Esophagus squamous epithelium (tissue), 5 donors: ENCODE measurements at regions not wholly inside any gene's neighbourhood (a gene's known extent, or its start where the extent isn't known, plus 50 kb on each side); places are given as distances from the start of the nearest gene placed in this dataset.
"Not testable (repeated sequence)": the region's sequence is repeated elsewhere in the genome, so short reads cannot be mapped to it uniquely, and the experiment has no call there.

ENCODE experiments used
- DNase-seq: peaks from one replicate; lab custom pipeline; 2025; lab: John Stamatoyannopoulos, UW
- H3K27ac ChIP-seq, 4 donors: fragments of 200-600 bp; sonication (generic); one replicate each; pipeline ENCODE4 v1.5.1; 2016 to 2019; ENCODE audit warnings: mild to moderate bottlenecking in 1 of 4
- H3K27me3 ChIP-seq, 4 donors: fragments of 200-600 bp; sonication (generic); 1 replicate in 3 of 4; 2 replicates in 1 of 4; pipeline versions ENCODE4 v1.5.1 to v1.6.0; 2017 to 2021; ENCODE audit warnings: antibody characterized with exemption in 1 of 4
- H3K36me3 ChIP-seq, 3 donors: fragments of 200-600 bp; sonication (generic); one replicate each; pipeline ENCODE4 v1.5.1; 2016 to 2019
- H3K4me1 ChIP-seq, 3 donors: fragments of 200-600 bp; sonication (generic); one replicate each; pipeline ENCODE4 v1.5.1; 2017 to 2019
- H3K4me3 ChIP-seq, 4 donors: fragments of 200-600 bp; sonication (generic); 1 replicate in 3 of 4; 2 replicates in 1 of 4; pipeline ENCODE4 v1.5.1; 2016 to 2019; ENCODE audit warnings: mild to moderate bottlenecking in 2 of 4, moderate library complexity in 1 of 4
- H3K9me3 ChIP-seq, 3 donors: fragments of 200-600 bp; sonication (generic); one replicate each; pipeline ENCODE4 v1.5.1; 2016 to 2019
- POLR2A ChIP-seq, 4 donors: fragments of 450-650 bp; IDR thresholded peaks; one replicate each; pipeline ENCODE4 v1.6.1; 2017; ENCODE audit warnings: antibody characterized with exemption in 4 of 4, mild to moderate bottlenecking in 4 of 4, moderate library complexity in 3 of 4
- WGBS, 2 donors: methylation state at CpG; one replicate each; pipeline ENCODE4 v1.1.5; 2018; 5-methylcytosine and 5-hydroxymethylcytosine counted together
- intact Hi-C: fragments of 100-400 bp; cut with DNase I; formaldehyde crosslinking; loops from one replicate; pipeline ENCODE4 v1.15.0; 2022
- TF ChIP-seq, protein P1 (sequence below), 6 experiments: fragments of 450-650 bp in 4 of 6; fragments of 200-600 bp in 2 of 6; sonication (generic) in 2 of 6; IDR thresholded peaks; one replicate each; pipeline ENCODE4 v1.5.1; 2016 to 2019; ENCODE audit warnings: antibody characterized with exemption in 6 of 6, mild to moderate bottlenecking in 4 of 6, moderate library complexity in 4 of 6
- donor health status: DM: yes; HTN: yes; CAD: no.

DNA sequence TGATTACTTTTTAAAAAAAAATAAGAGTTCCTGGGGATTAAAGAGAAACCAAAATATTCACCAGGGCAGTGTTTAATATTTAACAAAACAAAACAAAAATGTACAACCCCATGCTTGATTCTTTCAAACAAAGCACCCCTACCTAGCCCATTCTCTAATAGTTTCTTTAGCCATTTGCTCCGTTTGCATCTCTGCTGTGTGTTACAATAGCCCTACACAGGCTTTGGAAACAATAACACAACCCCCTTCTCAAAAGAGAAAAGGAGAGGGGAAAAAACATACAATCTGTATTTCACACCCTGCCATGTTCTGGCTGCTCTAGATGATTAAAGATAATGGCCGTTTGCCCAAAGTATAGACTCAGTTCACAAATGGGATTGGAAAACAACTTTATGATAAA, 302.9 kb downstream of the CPS1 start:
- intact Hi-C loops: no loop called here
- TF ChIP-seq, protein P1, sequence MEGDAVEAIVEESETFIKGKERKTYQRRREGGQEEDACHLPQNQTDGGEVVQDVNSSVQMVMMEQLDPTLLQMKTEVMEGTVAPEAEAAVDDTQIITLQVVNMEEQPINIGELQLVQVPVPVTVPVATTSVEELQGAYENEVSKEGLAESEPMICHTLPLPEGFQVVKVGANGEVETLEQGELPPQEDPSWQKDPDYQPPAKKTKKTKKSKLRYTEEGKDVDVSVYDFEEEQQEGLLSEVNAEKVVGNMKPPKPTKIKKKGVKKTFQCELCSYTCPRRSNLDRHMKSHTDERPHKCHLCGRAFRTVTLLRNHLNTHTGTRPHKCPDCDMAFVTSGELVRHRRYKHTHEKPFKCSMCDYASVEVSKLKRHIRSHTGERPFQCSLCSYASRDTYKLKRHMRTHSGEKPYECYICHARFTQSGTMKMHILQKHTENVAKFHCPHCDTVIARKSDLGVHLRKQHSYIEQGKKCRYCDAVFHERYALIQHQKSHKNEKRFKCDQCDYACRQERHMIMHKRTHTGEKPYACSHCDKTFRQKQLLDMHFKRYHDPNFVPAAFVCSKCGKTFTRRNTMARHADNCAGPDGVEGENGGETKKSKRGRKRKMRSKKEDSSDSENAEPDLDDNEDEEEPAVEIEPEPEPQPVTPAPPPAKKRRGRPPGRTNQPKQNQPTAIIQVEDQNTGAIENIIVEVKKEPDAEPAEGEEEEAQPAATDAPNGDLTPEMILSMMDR (IDR thresholded peaks at IDR 0.05): no peak
- no peak for TF ChIP-seq POLR2A (IDR thresholded peaks at IDR 0.05)
- Histone ChIP-seq H3K27me3 (no peaks in the 10 kb centered on the region), H3K36me3 (no peaks in the 10 kb centered on the region), H3K9me3 (no peaks in the 10 kb centered on the region), H3K4me1 (no peaks in the 10 kb centered on the region), H3K4me3 (no peak overlapping the region), H3K27ac (no peak overlapping the region)
- WGBS, 2 donors: 12 to 29% methylated on average over 2 of the region's 2 CpGs
- no peak for DNase-seq

DNA sequence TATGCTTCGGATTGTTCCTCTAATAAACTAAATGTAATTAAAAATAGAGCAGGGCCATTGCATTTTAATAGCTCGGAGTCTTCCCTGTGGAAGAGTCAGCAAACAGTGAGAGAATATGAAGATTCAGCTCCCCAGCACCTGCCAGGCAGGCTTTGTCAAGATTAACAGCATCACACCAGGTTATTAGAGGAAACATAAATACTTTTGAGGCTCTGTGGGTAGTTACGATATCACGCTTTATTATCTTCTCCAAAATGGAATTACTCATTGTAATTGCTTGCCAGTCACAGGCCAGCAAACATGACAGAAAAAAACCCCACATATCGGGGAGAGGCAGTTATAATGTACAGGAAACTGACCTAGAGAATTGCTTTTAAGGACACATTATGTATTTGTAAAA, 303.9 kb downstream of the CPS1 start:
- no peak overlapping the region for H3K27ac ChIP-seq
- H3K4me3 ChIP-seq: no peak overlapping the region
- no peaks in the 10 kb centered on the region for H3K9me3 ChIP-seq
- no peak for DNase-seq
- intact Hi-C loops: no loop called here
- 56 to 62% methylated on average over 5 of the region's 5 CpGs for WGBS, 2 donors
- TF ChIP-seq, protein P1 (IDR thresholded peaks at IDR 0.05): no peak
- no peak for TF ChIP-seq POLR2A (IDR thresholded peaks at IDR 0.05)
- no peaks in the 10 kb centered on the region for H3K4me1 ChIP-seq
- no peaks in the 10 kb centered on the region for H3K36me3 ChIP-seq
- H3K27me3 ChIP-seq: no peaks in the 10 kb centered on the region

DNA sequence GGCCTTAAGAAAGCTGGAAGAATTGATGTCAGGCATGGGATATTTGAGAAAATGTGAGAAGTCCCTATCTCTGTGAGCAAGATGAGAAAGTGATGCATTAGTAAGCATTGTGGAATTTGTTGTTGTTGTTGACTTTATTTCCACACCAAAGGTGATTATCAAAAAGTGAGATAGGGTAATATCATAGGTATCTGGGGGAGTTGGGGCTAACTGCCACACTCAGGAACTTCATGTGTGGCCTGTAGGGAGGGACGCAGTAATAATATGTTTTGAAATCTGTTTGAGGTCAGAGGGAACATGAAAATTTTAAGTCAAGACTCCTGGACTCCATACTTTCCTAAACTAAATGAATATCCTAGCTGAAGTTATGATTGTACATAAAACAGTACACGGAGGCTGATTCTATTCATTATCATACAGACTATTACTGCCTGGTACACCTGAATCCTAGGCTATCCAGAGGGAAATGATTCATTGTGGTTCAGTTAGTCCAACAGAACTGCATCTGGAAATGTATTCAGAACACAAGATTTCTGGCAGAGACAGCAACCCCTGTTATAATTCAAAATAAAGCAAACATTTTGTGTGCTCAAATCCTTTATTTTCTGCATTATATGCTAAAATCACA, 304.8 kb downstream of the CPS1 start:
- no peak for TF ChIP-seq POLR2A (IDR thresholded peaks at IDR 0.05)
- TF ChIP-seq, protein P1 (IDR thresholded peaks at IDR 0.05): no peak
- no peak for DNase-seq
- intact Hi-C loops: no loop called here

DNA sequence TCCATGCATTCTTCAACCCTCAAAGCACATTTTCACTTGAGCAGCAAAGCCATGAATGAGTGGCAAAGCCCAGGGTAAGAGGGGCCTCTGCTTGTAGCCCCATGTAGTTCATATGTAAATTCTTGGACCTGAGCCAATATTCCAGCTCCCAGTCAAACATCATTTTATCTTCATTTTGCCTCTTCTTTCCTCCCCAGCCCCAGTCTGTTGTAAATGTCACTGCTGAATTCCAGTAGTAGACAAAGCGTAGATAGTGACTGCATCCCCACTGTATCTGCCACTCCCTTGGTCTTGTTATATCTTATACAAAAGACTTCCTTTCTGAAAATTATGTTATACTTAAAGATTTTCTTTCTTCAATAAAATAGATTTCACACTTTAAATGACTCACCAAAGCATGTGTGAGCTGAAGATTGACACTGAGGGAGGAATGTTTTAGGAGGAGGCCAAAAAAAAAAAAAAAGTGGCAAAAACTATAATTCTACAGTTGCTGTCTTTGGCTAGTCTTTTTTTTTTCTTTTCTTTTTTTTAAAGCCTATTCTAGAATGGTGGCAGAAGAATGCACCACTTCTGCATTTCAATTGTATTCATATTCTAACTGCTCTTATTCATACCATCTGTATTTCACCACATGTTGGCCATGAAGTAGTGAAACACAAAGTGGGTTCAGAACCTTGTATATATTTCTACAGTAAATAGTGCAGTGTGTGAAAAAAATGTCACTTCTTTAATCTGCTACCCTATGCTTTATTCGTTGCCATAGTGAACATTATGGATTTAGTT, 306.1 kb downstream of the CPS1 start:
- WGBS, 2 donors: 45 to 54% methylated on average over 2 of the region's 2 CpGs
- TF ChIP-seq, protein P1 (IDR thresholded peaks at IDR 0.05): no peak
- TF ChIP-seq POLR2A (IDR thresholded peaks at IDR 0.05): no peak

More for the DNA sequence above, 304.8 kb downstream of the CPS1 start:
- no peak overlapping the region for H3K4me3 ChIP-seq
- H3K27me3 ChIP-seq: no peaks in the 10 kb centered on the region
- H3K9me3 ChIP-seq: no peaks in the 10 kb centered on the region
- no peaks in the 10 kb centered on the region for H3K36me3 ChIP-seq
- H3K27ac ChIP-seq: no peak overlapping the region
- no peaks in the 10 kb centered on the region for H3K4me1 ChIP-seq
- WGBS, 2 donors: 77 to 85% methylated on average over 2 of the region's 2 CpGs

DNA sequence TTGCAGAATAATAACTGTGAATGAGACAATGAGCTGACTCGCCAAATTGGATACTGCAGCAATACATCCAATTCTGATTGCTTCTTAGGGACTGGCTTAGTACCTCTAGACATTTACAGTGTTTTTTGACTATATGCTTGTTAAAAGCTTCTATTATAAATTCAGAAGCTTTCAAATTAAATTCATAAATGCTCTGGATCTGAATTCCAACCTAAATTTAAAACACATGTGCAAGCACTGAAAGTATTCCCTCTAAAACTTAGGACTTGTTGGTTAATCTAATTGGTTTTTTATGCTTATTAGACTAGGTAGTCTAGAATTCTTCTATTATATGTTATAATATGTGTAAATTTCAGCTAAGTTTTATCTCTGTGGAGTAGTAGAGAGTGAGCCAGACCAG, 306.9 kb downstream of the CPS1 start:
- Histone ChIP-seq H3K4me3 (no peak overlapping the region), H3K27me3 (no peaks in the 10 kb centered on the region), H3K36me3 (no peaks in the 10 kb centered on the region), H3K9me3 (no peaks in the 10 kb centered on the region), H3K4me1 (no peaks in the 10 kb centered on the region), H3K27ac (no peak overlapping the region)
- DNase-seq: no peak
- WGBS, 2 donors: 78 to 84% methylated on average over 1 of the region's 1 CpG
- intact Hi-C loops: no loop called here
- TF ChIP-seq POLR2A (IDR thresholded peaks at IDR 0.05): no peak
- TF ChIP-seq, protein P1 (IDR thresholded peaks at IDR 0.05): no peak

More for the DNA sequence above, 306.1 kb downstream of the CPS1 start:
- no peaks in the 10 kb centered on the region for H3K27me3 ChIP-seq
- H3K36me3 ChIP-seq: no peaks in the 10 kb centered on the region
- DNase-seq: no peak
- H3K9me3 ChIP-seq: no peaks in the 10 kb centered on the region
- no peak overlapping the region for H3K4me3 ChIP-seq
- intact Hi-C loops: no loop called here
- no peaks in the 10 kb centered on the region for H3K4me1 ChIP-seq
- H3K27ac ChIP-seq: no peak overlapping the region

DNA sequence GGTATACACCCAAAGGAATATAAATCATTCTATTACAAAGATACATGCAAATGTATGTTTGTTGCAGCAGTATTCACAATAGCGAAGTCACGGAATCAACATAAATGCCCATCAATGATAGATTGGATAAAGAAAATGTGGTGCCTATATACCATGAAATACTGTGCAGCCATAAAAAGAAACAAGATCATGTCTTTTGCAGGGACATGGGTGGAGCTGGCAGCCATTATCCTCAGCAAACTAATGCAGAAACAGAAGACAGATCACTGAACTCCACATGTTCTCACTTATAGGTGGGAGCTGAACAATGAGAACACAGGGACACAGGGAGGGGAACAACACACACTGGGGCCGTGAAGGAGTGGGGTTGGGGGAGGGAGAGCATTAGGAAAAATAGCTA, 315.2 kb downstream of the CPS1 start:
- 72 to 92% methylated on average over 2 to 3 of the region's 3 CpGs for WGBS, 2 donors
- H3K4me3 ChIP-seq, H3K36me3 ChIP-seq, DNase-seq, H3K9me3 ChIP-seq, H3K27ac ChIP-seq, H3K4me1 ChIP-seq, intact Hi-C loops, H3K27me3 ChIP-seq: not testable (repeated sequence)
